GM12875 (cell line): ENCODE measurements at regions not wholly inside any gene's neighbourhood (a gene's known extent, or its start where the extent isn't known, plus 50 kb on each side); places are given as distances from the start of the nearest gene placed in this dataset.
"Not testable (repeated sequence)": the region's sequence is repeated elsewhere in the genome, so short reads cannot be mapped to it uniquely, and the experiment has no call there.

Experiments used
- H3K4me3 ChIP-seq: one replicate; pipeline ENCODE4 v1.5.1; 2011; ENCODE audit warnings: low read depth, low read length, control low read depth
- CTCF ChIP-seq: IDR thresholded peaks from 2 replicates; pipeline ENCODE4 v1.5.1; 2011; ENCODE audit warnings: low read depth, mild to moderate bottlenecking, control low read depth, inconsistent platforms, low read length, moderate library complexity, borderline replicate concordance; ENCODE audit not compliant: insufficient read depth

GRCh38 chr12:19808371-19808770, 369.1 kb downstream of the AEBP2 start:
- H3K4me3 ChIP-seq = no peak overlapping the region
- TF ChIP-seq CTCF = no peak

GRCh38 chr12:19810213-19810612, 370.9 kb downstream of the AEBP2 start:
- TF ChIP-seq CTCF = no peak
- H3K4me3 ChIP-seq = no peak overlapping the region

- no peak overlapping the region for H3K4me3 ChIP-seq
- no peak for TF ChIP-seq CTCF
These were observed 372.6 kb downstream of the AEBP2 start for GRCh38 chr12:19811922-19812321.

GRCh38 chr12:19819231-19819630, 379.9 kb downstream of the AEBP2 start:
- no peak overlapping the region for H3K4me3 ChIP-seq
- TF ChIP-seq CTCF = no peak

- no peak overlapping the region for H3K4me3 ChIP-seq
- no peak for TF ChIP-seq CTCF
These were observed 383.2 kb downstream of the AEBP2 start for GRCh38 chr12:19822476-19822875.

- H3K4me3 ChIP-seq = not testable (repeated sequence)
These were observed 384.0 kb downstream of the AEBP2 start for GRCh38 chr12:19823326-19823725.

- no peak overlapping the region for H3K4me3 ChIP-seq
- TF ChIP-seq CTCF = no peak
These were observed 387.8 kb downstream of the AEBP2 start for GRCh38 chr12:19826980-19827550.

- no peak overlapping the region for H3K4me3 ChIP-seq
These were observed 390.0 kb downstream of the AEBP2 start for GRCh38 chr12:19829100-19829853.

More at GRCh38 chr12:19829100-19829853, 390.0 kb downstream of the AEBP2 start:
- TF ChIP-seq CTCF = no peak
